ENCODE measurements at regions not wholly inside any gene's neighbourhood (a gene's known extent, or its start where the extent isn't known, plus 50 kb on each side); places are given as distances from the start of the nearest gene placed in this dataset.

GRCh38 chr13:71368336-71368735 is 498.7 kb downstream of the DACH1 start:
- H3K27me3 ChIP-seq: no peaks in the 10 kb centered on the region
- no peaks in the 10 kb centered on the region for H3K36me3 ChIP-seq (replicated peaks in 1 of 2)
- intact Hi-C loops (cut with DNase I): no loop called here

GRCh38 chr13:71360041-71360440 is 507.0 kb downstream of the DACH1 start:
- intact Hi-C loops (cut with DNase I): no loop called here

More at GRCh38 chr13:71368336-71368735, 498.7 kb downstream of the DACH1 start:
- no peaks in the 10 kb centered on the region for H3K4me1 ChIP-seq (replicated peaks in 1 of 2)
- H3K27ac ChIP-seq: no peak overlapping the region
- no peak for DNase-seq
- TF ChIP-seq POLR2A (IDR thresholded peaks at IDR 0.05) (no peak), CTCF (IDR thresholded peaks at IDR 0.05) (no peak)
- H3K9me3 ChIP-seq (replicated peaks in 1 of 3): no peaks in the 10 kb centered on the region
- H3K4me3 ChIP-seq: no peak overlapping the region

GRCh38 chr13:71359641-71360040 is 507.4 kb downstream of the DACH1 start:
- H3K27me3 ChIP-seq: no peaks in the 10 kb centered on the region
- H3K4me1 ChIP-seq (replicated peaks in 1 of 2): no peaks in the 10 kb centered on the region
- H3K27ac ChIP-seq: no peak overlapping the region
- intact Hi-C loops (cut with DNase I): no loop called here
- WGBS, 4 donors: 84 to 88% (median 86%) methylated on average over 4 of the region's 4 CpGs
- no peaks in the 10 kb centered on the region for H3K36me3 ChIP-seq (replicated peaks in 1 of 2)
- no peaks in the 10 kb centered on the region for H3K9me3 ChIP-seq (replicated peaks in 1 of 3)
- DNase-seq: no peak
- TF ChIP-seq POLR2A (IDR thresholded peaks at IDR 0.05): no peak
- TF ChIP-seq CTCF (IDR thresholded peaks at IDR 0.05): no peak
- no peak overlapping the region for H3K4me3 ChIP-seq

More at GRCh38 chr13:71360041-71360440, 507.0 kb downstream of the DACH1 start:
- Histone ChIP-seq H3K4me3 (no peak overlapping the region), H3K27ac (no peak overlapping the region), H3K9me3 (replicated peaks in 1 of 3) (no peaks in the 10 kb centered on the region), H3K27me3 (no peaks in the 10 kb centered on the region), H3K36me3 (replicated peaks in 1 of 2) (no peaks in the 10 kb centered on the region), H3K4me1 (replicated peaks in 1 of 2) (no peaks in the 10 kb centered on the region)
- no peak for DNase-seq
- no peak for TF ChIP-seq CTCF (IDR thresholded peaks at IDR 0.05)
- TF ChIP-seq POLR2A (IDR thresholded peaks at IDR 0.05): no peak
- WGBS, 4 donors: 42 to 75% (median 57%) methylated on average over 1 of the region's 1 CpG

GRCh38 chr13:71358218-71358617 is 508.8 kb downstream of the DACH1 start:
- TF ChIP-seq CTCF (IDR thresholded peaks at IDR 0.05): no peak
- no peak for TF ChIP-seq POLR2A (IDR thresholded peaks at IDR 0.05)
- no peak for DNase-seq
- H3K4me1 ChIP-seq (replicated peaks in 1 of 2): no peaks in the 10 kb centered on the region
- no peaks in the 10 kb centered on the region for H3K27me3 ChIP-seq
- H3K36me3 ChIP-seq (replicated peaks in 1 of 2): no peaks in the 10 kb centered on the region
- H3K9me3 ChIP-seq (replicated peaks in 1 of 3): no peaks in the 10 kb centered on the region
- H3K27ac ChIP-seq: no peak overlapping the region
- WGBS, 4 donors: 32 to 38% (median 34%) methylated on average over 1 of the region's 1 CpG
- intact Hi-C loops (cut with DNase I): no loop called here
- H3K4me3 ChIP-seq: no peak overlapping the region
